ENCODE measurements at regions not wholly inside any gene's neighbourhood (a gene's known extent, or its start where the extent isn't known, plus 50 kb on each side); places are given as distances from the start of the nearest gene placed in this dataset.

DNA sequence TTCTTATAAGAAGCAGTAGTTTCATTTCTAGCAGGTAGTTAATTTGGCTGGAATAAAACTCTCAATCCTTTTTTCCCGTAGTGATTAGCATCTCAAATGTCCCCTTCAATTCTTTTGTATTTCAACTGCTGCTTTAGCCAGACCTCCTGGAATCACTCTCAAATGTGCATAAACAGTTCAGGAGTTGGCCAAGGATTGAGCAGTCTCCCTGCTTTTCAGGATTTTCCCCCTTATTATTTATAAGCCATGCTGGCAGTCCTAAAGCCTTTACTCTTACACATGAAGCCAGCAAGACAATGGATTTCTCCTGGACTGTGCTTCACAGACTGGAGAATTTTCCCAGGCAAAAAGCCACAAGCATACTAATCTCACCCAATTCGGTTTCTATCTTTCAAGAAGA, 950.1 kb downstream of the VRK1 start:
- TF ChIP-seq POLR2A (IDR thresholded peaks at IDR 0.05; ENCODE audit: low read length) (no peak), GATA1 (IDR thresholded peaks at IDR 0.05; ENCODE audit: low read depth, low read length) (no peak)

Data from erythroblast (primary cell).